ENCODE measurements at regions not wholly inside any gene's neighbourhood (a gene's known extent, or its start where the extent isn't known, plus 50 kb on each side); places are given as distances from the start of the nearest gene placed in this dataset.

DNA sequence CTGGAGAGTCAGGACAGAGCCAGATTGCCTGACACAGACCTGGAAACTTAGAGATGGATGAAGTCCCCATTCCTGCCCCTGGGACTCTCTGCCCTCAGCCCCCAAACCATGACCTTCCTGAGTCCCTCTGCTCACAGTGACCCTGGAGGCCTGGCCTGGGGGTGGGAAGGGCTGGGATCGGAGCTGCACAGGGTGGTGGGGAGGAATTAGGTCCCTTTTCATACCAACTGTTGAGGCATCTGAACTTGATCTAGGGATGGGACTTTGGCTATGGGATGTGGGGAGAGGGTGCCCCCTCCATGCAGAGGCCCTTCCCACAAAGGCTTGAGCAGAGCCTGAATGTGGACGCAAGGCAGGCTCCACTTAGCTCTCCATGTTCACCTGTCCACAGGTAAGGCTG, 144.1 kb downstream of the MRPL14 start:
- no peak for DNase-seq (ENCODE audit: low read depth in 3 of 3)

DNA sequence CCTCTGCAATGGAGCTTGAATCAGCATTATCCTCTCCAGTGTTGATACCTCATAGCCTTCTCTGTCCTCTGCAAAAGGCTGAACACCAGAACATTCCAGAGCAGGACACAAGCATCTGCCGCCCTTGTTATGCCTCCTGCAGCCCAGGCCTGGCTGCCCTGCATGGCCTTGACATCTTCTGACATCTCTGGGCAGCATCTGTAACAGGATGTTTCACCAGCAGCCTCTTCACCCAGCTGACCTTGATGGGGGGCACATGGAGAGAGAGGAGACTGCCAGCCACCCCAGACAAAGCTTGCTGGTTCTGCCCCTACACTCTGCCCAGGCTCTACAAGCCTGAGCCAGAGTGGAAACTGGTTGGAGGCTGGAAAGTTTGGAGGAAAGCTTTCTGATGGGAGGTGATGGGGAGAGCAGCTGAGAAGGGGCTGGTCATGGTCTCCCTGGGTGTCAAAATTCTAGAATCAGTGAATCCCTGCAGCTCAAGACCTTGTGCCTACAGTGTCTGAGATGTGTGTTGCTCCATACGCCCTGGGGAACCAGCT, 145.1 kb downstream of the MRPL14 start:
- DNase-seq (ENCODE audit: low read depth in 3 of 3) = no peak

DNA sequence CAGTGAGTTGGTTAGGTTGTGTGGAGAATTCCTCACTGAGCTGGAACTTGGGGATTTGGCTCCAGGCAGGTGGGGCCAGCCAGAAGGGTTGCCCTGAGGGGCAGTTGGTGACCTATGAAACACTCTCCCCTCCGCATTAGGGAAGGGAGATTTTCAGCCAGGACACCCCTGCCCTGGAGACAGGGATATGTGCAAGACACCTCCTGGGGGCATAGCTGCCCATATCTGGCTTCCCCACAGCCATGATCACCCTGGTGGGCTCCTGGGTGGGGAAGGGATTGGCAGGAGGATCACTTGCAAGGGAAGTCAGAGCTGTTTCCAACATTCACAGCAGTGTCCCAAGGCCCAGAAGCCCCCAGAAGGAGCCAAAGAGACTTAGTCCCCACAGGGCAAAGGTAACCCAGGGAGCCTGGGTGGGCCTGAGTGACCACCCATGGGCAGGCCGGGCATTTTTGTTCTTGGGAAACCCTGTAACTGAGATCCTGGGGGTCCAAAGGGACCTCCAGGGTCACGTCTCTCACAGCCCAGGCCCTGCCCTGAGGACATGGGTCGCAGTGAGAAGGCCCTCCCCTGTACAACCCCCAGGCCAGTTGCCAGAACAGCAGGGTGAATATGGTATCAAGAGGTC, 145.8 kb downstream of the MRPL14 start:
- DNase-seq (ENCODE audit: low read depth in 3 of 3) = no peak

DNA sequence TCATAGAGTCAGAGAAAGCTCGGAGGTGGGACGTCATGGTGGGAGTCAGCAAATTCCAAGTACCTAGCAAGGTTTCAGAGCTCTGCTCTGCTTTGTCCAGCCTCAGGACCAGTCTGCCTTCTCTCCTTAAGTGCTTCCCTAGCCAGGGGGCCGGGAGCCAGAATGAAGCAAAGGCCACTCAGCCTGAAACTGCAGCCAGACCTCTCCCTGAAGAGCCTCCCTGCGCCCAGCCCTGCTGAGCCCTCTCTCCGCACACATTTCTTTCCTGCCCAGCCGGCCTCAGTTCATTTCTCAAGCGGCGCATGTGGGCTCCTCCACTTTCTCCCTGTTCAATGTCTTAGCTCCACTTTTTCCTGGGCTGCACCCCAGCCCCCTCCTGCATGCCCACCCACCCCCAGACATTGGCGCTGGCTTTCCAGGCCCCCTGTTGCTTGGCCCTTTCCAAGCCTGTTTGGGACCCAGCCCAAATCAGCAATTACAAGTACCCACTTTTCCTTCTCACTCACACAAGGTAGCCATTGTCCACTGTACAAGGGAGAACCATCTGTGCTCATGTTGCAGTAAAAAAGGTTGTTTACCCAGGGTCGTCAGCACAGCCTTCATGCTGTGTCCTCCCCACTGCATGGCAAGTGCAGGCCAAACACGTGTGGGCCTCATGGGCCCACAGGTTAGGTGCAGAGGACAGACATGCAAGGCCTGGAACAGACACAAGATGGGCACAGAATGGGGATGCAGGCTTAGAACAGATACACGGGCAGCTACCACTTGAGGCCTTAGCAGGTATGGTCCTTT, 147.1 kb downstream of the MRPL14 start:
- no peak for DNase-seq (ENCODE audit: low read depth in 3 of 3)

DNA sequence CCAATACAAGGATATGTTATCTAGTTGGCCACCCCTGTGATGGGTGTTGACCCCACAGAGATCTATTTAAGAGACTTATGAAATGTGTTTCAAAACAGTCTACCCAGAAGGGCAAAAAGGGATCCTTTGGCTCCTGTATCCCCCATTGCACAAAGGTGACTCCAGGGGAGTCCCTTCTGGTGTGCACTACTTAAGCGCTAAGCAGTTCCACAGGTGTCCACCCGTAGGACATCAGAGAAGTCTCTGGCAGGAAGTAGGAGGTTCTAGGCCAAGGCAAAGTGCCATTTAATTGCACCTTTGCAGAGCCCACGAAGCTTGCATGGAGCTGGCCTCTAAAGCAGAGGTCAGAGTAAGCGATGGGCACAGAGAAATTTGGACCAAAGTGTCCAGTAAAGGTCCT, 147.7 kb downstream of the MRPL14 start:
- DNase-seq (ENCODE audit: low read depth in 3 of 3) = no peak

DNA sequence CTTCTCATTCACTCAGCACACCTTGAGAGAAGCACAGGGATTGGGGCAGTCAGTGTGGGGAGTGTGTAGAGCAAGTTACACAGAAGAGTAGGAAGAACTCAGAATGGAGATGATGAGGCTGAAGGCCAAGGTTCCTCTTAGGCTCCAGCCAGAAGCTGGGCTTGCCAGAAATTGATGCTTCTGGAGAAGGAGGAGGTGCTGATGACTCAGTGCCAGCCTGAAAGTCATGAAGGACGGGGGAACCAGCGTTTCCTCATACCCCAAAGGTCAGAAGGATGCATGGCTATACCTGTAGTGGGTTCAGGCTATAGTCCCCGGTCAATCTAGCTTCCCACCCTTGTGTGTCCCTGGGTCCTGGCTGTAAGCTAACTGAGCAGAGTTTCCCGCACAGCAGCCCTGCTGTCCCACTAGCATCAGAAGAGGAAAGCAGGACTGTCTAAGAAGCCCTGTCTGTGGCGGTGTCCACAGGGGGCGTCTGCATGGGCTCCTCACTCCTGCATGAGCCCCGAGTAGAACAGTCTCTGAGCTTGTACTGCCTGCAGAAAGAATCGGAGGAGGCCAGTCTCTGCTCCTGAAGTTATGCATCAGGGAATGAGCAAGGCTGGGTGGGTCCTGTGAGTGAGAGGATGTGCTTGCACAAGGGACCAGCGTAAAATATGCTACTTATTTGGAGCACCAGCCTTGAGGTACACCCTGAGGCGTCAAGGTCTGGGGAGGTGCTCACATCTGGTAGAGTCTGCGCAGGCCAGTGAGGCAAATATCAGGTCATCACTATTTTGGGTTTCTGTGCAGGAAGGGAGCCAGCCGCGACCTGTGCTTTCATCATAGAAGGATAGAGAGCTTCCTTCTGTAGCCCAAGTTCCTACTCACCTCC, 148.5 kb downstream of the MRPL14 start:
- DNase-seq (ENCODE audit: low read depth in 3 of 3) = no peak

DNA sequence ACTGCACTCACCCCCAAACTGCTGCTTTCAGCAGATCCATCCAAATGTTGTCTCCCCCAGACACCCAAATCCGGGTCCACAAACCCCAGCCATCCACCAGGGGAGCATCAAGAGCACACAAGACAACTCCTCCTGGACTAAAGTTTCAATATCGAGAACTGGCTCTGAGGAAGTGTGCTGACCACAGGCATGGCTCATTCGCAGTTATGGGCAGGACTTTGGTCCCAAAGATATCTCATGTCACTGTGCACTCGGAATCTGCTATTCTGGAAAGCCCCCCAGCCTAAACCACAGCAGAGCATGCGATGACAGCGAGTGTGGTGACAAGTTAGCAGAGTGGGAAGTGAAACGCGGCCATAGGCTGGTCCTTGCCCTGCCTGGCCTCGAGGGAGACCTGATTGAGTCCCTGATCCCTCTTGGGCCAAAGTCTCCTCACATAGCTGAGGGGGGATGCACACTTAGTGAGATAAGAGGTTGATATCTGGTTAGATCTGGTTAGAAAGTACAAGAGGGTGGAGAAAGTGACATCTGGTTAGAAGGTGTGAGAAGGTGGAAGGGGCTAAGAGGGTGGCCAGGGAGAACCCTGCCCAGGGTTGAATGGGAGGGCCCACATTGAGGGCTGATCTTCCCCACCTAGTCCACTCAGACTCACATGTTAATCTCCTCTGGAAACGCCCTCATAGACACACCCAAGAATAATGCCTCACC, 149.7 kb downstream of the MRPL14 start:
- DNase-seq (ENCODE audit: low read depth in 3 of 3) = no peak

DNA sequence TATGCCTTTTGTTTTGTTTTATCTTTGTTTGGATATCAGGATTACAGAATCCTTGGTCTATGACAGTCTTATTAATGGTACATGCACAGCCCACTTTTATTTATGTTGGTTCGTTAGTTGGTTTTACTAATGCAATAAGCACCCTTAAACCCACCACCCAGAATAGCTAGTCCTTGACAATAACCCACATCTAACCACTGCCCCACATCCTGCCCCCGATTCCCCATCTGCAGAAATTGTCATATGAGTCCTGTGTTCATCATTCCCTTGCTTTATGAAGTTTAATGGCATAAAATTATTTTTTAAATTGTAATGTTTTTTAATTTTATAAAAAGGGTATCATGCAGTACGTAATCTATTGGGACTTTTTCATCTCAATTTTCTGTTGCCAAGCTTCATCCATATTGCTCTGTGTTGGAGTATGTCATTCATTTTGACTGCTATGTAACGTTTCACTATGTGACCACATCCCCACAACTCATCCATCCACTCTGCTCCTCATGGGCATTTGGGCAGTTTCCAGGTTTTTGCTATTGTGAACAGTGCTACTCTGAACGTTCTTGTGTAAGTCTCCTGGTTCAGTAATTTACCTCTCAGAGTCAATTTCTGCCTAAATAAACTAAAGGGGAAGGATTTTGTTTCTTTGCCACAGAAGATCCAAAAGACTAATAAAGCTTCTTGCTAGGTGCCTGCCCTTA, 150.4 kb downstream of the MRPL14 start:
- no peak for DNase-seq (ENCODE audit: low read depth in 3 of 3)

DNA sequence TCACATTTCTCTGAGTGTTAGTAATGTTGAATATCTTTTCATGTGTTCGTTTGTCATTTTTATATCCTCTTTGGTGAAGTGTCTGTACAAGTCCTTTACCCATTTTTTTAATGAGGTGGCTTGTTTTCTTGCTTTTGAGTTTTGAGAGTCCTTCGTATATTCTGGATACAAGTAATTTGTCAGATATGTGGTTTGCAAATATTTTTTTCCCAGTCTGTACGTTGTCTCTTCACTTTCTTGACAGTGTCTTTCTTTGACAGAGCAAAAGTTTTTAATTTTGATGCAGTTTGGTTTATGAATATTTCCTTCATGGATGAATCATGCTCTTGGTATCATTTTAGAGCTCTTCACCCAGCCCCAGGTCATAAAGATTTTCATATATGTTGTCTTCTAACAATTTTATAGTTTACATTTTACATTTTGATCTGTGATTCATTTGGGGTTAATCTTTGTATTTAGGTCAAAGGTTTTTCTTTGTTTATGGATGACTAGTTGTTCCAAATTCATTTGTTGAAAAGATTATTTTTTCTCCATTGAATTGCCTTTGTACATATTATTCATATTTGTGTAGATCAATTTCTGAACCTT, 152.5 kb downstream of the MRPL14 start:
- DNase-seq (ENCODE audit: low read depth in 3 of 3) = no peak

DNA sequence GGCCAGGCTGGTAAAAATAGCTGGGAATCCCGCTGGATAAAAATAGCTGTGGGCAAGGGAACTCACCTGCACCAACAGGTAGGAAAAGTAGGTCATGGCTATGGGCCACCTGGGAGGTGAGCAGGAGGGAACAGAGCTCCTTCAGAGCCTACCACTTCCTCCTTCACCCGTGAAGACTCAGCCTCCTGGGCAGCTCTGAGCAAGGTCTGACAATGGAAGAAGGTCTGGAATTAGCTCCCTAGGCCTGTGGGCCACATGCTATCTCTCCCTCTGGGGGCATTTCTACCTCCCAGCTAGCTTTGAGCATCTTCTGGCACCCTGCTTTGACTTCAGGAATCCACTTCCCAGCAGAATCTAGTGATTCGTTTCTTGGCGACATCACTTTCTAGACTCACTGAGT, 153.9 kb downstream of the MRPL14 start:
- DNase-seq (ENCODE audit: low read depth in 3 of 3) = no peak

DNA sequence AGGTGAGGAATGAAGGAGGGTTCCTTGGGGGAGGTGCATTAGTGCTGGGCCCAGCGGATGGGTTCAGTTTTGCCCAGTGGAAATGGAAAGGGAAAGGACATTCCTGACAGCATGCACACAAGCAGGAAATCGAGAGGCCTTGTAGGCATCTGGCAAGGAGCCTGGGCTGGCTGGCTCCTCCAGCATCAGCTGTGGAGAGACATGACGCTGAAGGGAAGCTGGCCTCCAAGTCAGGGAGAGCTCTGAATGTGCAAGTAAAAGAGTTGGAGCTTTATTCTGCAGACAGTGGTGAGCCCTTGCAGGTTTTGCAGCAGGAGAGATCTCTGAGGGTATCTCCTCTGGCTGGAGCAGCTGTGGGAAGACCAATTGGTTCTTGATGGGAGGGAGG, 154.3 kb downstream of the MRPL14 start:
- DNase-seq (ENCODE audit: low read depth in 3 of 3) = no peak

DNA sequence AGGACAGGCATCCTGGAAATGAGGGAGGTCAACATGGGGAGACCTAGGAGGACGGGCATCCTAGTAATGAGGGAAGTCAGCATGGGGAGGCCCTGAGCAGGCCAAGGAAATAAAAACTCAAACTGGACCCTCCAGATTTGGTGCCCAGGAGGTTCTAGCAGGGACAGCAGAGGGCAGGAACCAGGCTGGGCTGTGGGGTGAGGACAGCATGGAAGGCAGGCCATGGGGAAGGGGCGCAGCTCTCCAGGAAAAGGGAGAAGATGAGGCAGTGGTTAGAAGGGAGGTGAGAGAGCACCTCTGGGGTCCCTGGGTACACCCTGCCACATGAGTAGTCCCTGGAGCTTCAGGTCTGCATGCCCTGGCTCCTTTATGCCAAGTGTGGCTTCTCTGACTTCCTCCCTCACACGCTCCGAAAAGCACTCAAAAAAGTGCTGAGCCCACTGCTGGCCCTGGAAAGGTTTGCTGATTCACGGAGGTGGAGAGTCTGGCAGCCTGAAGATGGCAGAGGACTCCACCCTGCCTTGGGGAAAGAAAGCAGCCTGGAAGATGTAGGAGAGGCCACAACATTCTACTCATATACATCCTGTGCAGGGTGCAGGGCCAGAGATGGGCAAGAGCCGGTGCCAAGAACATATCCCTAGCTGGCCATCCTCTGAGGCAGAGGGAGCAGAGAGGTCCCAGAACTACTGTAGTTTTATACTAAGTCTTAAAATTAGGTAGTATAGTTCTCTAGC, 154.9 kb downstream of the MRPL14 start:
- DNase-seq (ENCODE audit: low read depth in 3 of 3) = no peak

DNA sequence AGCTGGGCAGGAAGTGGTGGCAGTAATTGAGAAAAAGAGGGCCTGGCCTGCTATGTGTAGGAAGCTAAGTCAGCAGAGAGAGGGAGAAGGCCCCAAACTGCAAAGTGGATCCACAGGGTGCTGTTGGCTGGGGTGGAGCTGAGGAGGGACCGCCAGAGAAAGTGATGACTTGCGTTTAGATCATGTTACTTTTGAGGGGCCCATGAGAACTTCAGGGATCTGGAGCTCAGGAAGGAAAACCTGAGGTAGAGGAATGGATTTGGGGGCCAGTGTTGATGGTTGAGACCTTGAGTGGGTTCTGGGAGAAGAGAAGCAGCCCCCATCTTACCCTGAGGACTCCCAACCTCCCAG, 155.5 kb downstream of the MRPL14 start:
- DNase-seq (ENCODE audit: low read depth in 3 of 3) = no peak

DNA sequence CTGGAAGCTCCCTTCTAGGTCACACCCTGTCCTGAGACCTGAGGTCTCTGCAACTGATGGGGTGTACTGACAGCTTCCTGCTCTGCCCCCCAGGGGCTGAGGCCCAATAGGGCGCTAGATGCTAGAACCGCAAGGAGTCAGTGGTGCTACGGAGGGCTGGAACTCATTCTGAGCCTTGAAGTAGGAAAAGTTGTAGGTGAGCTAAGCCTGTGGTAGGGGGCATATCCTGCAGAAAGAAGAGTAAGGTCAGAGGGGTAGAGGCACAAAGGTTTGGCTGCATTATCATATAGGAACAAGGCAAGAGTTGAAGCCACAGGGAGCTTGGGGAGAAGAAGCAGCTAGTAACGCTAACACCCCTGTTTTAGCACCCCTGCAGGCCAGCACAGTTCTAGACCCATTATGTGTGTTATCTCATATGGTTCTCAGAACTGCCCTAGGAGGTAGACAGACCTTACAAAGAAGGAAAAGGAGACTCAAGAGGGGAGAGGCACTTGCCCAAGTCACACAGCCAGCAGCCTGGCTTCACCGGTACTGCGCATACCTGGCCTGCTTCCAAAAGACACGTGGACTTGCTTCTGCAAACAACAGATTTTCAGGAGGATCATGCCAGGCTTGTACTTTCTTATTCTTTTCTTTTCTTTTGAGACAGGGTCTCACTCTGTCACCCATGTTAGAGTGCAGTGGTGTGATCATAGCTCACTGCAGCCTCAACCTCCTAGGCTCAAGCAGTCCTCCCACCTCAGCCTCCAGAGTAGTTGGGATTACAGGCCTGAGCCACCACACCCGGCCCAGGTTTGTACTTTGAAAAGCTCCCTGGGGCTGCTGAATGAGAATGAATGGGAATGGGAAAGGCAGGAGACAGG, 156.1 kb downstream of the MRPL14 start:
- no peak for DNase-seq (ENCODE audit: low read depth in 3 of 3)

DNA sequence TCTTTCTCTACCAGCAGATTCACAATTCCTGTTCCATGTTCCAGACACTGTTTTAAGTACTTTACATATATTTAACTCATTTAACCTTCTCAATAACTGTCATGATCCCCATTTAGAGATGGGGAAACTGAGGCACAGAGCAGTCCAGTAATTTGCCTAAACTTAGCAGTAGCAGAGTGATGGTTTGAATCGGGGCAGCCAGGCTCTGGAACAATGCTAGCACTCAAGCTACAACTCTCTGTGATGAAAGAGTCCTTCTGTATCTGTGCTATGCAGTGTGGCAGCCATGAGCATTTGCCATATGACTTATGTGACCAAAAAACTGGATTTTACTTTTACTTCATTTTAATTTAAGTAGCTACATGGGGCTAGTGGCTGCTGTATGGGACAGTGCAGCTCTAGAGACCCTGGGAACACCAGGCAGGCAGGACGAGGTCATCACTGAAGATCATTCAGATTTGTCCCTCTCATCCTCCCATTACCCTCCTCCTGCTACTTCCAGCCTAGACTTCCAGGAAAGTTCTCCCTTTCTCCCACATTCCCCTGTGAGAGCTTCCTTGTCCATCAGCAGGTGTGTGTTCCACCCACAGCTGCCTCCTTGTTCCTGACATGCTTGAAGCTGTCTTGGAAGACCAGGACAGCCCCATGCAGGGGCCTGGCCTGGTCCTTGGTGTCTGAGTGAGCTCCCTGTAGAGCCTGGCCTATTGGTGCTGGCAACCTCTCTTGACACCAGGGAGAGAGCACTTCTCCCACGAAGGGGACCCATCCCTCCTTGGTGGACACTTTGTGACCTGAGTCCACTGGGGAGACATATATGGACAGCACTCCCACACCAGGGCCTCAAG, 157.0 kb downstream of the MRPL14 start:
- DNase-seq (ENCODE audit: low read depth in 3 of 3) = no peak

DNA sequence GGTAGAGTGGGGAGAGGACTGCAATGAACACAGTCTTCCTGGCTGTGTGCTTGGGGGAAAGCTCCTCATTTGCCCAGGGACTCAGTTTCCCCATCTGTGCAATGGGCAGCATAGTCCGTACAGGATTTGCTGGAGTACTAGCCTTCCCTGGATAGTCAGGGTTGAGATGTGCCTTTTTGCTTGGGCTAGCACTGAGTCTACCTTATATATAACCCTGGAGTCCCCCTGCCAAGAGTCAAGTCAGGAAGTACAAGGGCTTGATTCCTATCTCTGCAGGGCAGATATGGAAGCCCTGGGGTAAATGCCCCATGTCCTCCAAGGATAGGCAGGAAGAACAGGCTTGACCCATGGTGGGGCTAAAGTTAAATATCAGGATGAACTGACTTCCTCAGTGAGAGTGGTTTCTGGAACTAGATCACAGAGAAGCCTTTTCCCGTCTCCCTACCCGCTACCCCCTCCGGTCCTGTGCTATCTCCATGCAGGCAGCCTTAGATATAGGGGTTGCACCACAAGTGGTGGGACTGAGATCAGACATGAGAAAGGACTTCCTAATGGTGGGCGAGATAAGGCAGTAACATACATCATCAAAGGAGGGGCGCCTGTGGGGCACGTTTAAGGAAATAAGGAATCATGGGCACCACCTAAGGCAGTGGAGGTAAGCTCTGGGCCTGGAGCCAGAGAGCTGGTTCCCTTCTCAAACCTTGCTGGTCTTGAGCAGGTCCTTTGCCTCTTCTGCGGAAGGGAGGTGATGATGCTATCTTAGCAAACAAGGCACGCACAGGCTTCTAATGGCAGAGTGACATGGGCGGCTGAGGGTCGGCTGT, 157.9 kb downstream of the MRPL14 start:
- DNase-seq (ENCODE audit: low read depth in 3 of 3) = no peak

Data from stimulated activated CD4-positive, alpha-beta T cell treated with anti-CD3 and anti-CD28 coated beads, TNF-alpha, amount 100 ng/mL, for 48 hours (primary cell).